K562 (cell line): ENCODE measurements at regions not wholly inside any gene's neighbourhood (a gene's known extent, or its start where the extent isn't known, plus 50 kb on each side); places are given as distances from the start of the nearest gene placed in this dataset.

ENCODE experiments used
- EP300 ChIP-seq: IDR thresholded peaks from 2 replicates; pipeline ENCODE4 v1.6.1; 2012; ENCODE audit warnings: low read length, improper control_type of control experiment
- GATA2 ChIP-seq: sonication (generic); formaldehyde crosslinking; IDR thresholded peaks from 2 replicates; pipeline ENCODE4 v1.4.0; 2020; ENCODE audit warnings: mild to moderate bottlenecking, missing genetic modification reagents
- MAX ChIP-seq: sonication (generic); formaldehyde crosslinking; IDR thresholded peaks from 2 replicates; pipeline ENCODE4 v1.9.0; 2022; ENCODE audit warnings: mild to moderate bottlenecking, missing genetic modification reagents
- POLR2AphosphoS5 ChIP-seq: IDR thresholded peaks from 2 replicates; pipeline ENCODE4 v1.6.1; 2011; ENCODE audit warnings: mild to moderate bottlenecking, low read depth, low read length, moderate library complexity; ENCODE audit not compliant: control insufficient read depth, insufficient read depth
- ZNF316 ChIP-seq: fragments of 450-650 bp; IDR thresholded peaks from 2 replicates; pipeline ENCODE4 v1.6.1; 2016
- ZZZ3 ChIP-seq: fragments of 450-650 bp; IDR thresholded peaks from 2 replicates; pipeline ENCODE4 v1.6.1; 2016; ENCODE audit warnings: antibody characterized with exemption, mild to moderate bottlenecking, moderate library complexity
- TF ChIP-seq, protein P1 (sequence below), 3 experiments: IDR thresholded peaks in 2 of 3; conservative IDR thresholded peaks in 1 of 3; 2 replicates each; pipeline ENCODE4 v1.5.1; 2011 to 2012; ENCODE audit warnings: low read length in 3 of 3, mild to moderate bottlenecking in 3 of 3, control low read depth in 2 of 3, improper control_type of control experiment in 1 of 3, inconsistent platforms in 1 of 3, low read depth in 1 of 3, mixed read lengths in 1 of 3, moderate library complexity in 1 of 3; ENCODE audit not compliant: insufficient read depth in 2 of 3

GRCh38 chr4:19408490-19408889 is 843.2 kb upstream of the SLIT2 start:
- no peak for TF ChIP-seq ZNF316
- TF ChIP-seq EP300 = no peak
- no peak for TF ChIP-seq ZZZ3
- TF ChIP-seq, protein P1, sequence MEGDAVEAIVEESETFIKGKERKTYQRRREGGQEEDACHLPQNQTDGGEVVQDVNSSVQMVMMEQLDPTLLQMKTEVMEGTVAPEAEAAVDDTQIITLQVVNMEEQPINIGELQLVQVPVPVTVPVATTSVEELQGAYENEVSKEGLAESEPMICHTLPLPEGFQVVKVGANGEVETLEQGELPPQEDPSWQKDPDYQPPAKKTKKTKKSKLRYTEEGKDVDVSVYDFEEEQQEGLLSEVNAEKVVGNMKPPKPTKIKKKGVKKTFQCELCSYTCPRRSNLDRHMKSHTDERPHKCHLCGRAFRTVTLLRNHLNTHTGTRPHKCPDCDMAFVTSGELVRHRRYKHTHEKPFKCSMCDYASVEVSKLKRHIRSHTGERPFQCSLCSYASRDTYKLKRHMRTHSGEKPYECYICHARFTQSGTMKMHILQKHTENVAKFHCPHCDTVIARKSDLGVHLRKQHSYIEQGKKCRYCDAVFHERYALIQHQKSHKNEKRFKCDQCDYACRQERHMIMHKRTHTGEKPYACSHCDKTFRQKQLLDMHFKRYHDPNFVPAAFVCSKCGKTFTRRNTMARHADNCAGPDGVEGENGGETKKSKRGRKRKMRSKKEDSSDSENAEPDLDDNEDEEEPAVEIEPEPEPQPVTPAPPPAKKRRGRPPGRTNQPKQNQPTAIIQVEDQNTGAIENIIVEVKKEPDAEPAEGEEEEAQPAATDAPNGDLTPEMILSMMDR (IDR thresholded peaks at IDR 0.05 in 2 of 3, conservative IDR thresholded peaks at IDR 0.05 in 1 of 3; ENCODE audit: insufficient read depth in 2 of 3, low read depth in 1 of 3, low read length in 3 of 3) = no peak
- no peak for TF ChIP-seq POLR2AphosphoS5
- TF ChIP-seq MAX (CRISPR knock-in tag) = no peak
- no peak for TF ChIP-seq GATA2 (CRISPR knock-in tag)
